GM18909 (cell line): ENCODE measurements at regions not wholly inside any gene's neighbourhood (a gene's known extent, or its start where the extent isn't known, plus 50 kb on each side); places are given as distances from the start of the nearest gene placed in this dataset.

ENCODE experiments used
- ATAC-seq: cut with Tn5 transposase; IDR thresholded peaks from one replicate; pipeline ENCODE4 v1.9.1; 2021; ENCODE audit warnings: mild to moderate bottlenecking; ENCODE audit not compliant: unreplicated experiment, poor library complexity

- ATAC-seq = no peak
Measured at GRCh38 chr7:119472408-119473038, 800.5 kb upstream of the KCND2 start.

DNA sequence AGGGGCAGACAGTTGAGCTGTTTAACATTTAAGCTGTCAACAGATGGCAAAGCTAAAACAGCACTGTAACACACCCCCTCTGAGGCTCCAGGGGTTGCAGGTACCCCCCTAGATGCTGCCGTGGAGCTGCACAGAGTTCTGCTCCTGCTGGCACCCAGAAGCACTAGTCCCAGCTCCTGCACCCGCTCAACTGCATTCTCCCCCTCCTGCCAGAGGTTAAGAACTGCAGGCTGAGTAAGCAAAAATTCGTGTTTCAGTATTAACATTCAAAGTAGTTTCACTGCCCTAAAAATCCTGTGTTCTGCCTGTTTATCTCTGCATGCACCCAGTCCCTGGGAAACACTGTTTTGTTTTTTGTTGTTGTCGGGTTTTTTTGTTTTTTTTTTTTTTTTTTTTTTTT is 790.8 kb upstream of the KCND2 start:
- ATAC-seq = peak; percentile 93

- no peak for ATAC-seq
Measured at GRCh38 chr7:119482671-119483070, 790.3 kb upstream of the KCND2 start.

- no peak for ATAC-seq
Measured at GRCh38 chr7:119483364-119483763, 789.6 kb upstream of the KCND2 start.

DNA sequence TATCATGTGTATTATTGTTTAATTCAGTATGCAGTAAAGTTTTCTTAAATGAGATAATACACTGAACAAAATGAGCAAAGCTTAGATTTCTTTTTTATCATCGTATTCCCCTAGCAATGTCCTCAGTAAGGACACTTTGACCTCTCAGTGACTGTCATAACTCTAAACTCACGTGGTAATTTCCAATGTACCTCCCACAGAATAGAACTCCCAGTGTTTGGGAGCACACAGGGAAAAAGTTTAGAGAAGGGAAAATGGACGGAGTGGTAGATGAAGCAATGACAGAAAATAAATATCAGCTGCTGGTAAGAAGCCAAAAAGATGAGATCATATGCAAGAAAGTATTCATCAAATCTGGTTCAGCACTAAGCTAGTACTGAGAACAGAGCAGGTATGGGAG is 758.6 kb upstream of the KCND2 start:
- ATAC-seq = no peak

DNA sequence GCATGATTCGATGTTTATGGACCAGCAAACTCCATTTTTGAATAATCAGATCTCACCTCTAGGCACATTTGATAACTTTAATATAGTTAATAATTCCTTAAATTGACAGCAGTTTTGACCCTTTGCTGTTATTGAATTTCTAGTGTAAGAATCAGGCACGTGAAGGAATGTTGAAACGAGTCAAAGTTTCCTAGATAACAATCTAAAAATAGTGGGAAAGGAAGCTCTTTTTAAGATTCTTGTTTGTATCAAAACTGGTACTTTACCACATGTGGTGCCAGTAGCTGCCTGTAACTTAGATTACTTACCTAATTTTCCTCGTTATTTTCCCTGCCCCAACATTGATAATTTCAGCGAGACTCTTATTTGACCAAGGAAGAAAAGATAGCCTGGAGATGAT is 757.8 kb upstream of the KCND2 start:
- ATAC-seq = no peak

GRCh38 chr7:119515962-119516361 is 757.0 kb upstream of the KCND2 start:
- no peak for ATAC-seq

GRCh38 chr7:119522263-119522662 is 750.7 kb upstream of the KCND2 start:
- no peak for ATAC-seq

- no peak for ATAC-seq
Measured at GRCh38 chr7:119522698-119523097, 750.3 kb upstream of the KCND2 start.

- ATAC-seq = no peak
Measured at GRCh38 chr7:119545118-119545517, 727.9 kb upstream of the KCND2 start.

GRCh38 chr7:119555788-119556187 is 717.2 kb upstream of the KCND2 start:
- no peak for ATAC-seq

DNA sequence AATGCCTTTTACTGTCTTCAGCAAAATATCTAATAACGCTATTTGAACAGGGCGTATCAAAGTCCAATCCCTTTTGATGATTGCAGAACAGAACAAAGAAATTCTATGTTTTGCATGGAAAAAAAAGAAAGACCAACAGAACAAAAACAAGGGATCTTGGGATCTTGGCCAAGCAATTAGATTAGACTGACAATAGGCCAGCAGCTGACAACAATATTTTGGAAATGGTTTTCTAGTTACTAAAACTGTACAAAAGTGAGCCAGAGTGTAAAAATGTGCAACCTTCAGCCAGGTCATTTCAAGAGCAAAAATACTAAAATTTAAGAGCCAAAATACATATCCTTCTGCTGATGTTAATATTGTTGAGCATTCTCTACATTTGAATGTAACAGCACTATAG is 716.5 kb upstream of the KCND2 start:
- no peak for ATAC-seq

DNA sequence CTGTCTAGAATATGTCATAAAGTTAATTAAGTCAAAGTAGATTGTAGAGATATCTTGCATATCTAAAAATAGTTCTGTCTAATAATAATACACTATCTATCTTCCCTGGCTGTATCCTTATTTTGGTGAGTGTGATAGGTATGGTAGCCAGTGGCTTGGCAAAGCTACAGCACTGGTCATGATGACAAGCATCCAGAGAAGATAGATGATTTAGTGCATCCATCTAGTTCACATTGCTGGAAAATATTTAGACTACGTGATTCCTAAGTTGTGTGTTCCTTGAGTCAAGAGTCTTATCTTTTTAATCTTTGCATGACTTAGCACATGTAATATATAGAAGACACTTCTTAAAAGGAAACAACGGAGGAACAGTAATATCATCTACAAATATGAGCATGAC is 711.2 kb upstream of the KCND2 start:
- no peak for ATAC-seq

DNA sequence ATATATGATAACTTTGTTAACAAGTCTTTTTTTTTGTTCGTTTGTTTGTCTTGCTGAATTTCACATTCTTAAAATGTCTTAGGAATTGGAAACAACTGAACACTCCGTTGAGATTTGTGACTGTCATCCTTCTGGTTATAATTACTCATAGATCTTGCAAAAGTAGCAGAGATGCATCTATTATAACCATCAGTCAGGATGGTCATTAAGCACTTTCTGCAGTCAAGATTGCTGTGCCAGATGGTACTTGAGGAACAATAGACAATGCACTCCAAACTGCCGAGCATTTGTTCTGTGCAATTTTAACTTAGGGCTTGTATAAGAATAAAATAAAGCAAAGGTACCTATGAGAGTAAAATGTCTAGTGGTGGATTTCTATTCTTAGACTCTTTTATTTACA is 710.1 kb upstream of the KCND2 start:
- no peak for ATAC-seq

DNA sequence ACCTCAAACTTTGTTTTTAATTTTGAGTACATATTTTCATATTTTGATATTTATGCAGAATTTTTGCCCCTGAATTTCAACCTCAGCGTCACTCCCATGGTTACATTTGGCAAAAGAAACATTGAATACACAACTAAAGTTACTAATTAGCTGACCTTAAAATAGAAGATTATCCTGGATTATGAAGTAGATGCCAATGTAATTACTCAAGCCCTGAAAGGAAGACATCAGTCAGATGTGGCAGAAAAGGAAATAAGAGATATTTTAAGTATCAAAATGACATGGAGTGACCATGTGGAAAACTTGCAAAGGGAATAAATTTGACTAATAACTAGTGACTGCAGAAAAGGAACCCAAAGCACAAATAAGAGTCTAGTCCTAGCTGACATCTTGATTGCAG is 701.3 kb upstream of the KCND2 start:
- ATAC-seq = no peak

DNA sequence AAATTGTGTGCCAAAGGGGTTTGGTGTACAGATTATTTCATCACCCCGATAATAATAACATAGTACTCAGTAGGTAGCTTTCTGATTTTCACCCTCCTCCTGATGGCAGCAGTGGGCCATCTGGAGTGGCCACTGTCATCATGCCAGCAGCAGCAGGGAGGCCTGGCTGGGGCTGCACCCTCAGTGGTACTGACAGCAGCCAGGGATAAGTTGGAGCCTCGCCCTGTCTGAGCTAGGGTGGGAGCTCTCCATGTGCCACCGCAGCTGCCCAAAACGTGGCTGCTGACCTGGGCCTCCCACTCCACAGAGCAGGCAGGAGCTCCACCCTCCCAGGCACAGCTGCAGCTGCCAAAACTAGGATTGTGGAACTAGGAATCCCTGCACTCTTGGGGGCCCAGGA is 700.8 kb upstream of the KCND2 start:
- ATAC-seq = no peak

DNA sequence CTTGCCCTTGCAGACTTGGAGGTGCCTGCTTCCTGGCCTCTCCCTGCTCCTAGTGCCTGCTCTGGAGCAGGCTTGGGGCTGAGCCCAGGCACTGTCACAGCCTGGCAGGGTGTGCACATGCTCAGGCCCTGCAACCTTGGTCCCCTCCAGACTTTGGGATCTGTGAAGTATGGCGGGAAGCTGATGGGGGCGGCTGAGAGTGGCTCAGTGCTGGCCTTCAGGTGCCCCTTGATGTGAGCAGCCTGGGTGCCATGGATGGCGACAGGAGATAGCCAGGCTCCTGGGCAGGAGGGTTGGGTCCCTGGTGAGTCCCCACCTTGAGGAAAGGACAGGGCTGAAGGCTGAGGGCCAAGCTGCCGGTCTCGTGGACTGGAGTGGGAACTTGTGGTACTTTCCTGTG is 700.4 kb upstream of the KCND2 start:
- no peak for ATAC-seq

DNA sequence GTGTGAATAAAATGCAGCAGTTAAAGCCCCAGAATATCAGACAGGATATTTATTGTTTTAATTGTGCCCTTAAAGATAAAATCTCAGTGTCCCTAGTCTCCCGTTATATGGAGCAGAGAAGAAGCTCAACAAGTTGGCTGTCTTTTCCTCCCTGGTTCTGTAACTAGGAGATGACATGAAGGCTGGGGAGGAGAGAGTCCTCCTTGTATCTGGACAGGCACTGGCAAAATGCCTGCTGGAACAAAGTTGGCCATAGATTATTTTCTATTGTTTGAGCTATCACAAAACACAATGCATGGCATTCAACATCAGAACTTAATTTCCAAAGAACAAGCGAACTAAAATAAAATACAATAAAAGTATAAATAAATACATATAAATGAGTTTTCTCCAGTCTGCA is 694.9 kb upstream of the KCND2 start:
- ATAC-seq = no peak

GRCh38 chr7:119594956-119595355 is 678.0 kb upstream of the KCND2 start:
- no peak for ATAC-seq

- ATAC-seq = no peak
Measured at GRCh38 chr7:119596651-119597050, 676.3 kb upstream of the KCND2 start.

DNA sequence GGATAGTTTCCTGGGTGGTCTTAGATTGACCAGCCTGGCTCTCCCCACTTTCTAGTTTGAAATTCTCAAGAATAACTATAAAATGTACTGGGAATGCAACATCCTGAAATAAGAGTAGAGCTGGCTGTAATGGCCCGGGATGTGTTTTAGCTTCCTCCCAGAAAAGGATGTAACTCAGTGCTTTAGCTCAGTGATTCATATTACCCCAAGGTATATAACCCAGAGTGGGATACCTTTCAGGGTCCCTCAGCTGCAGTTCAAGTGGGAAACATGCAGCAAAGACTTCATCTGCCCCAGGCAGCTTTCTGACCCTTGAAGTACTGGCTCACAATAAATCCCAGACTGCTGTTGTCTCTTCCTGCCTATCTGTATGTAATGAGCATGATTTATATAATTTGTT is 666.7 kb upstream of the KCND2 start:
- no peak for ATAC-seq

GRCh38 chr7:119620769-119621168 is 652.2 kb upstream of the KCND2 start:
- no peak for ATAC-seq

GRCh38 chr7:119623427-119623826 is 649.5 kb upstream of the KCND2 start:
- no peak for ATAC-seq
